ENCODE measurements at regions not wholly inside any gene's neighbourhood (a gene's known extent, or its start where the extent isn't known, plus 50 kb on each side); places are given as distances from the start of the nearest gene placed in this dataset.

DNA sequence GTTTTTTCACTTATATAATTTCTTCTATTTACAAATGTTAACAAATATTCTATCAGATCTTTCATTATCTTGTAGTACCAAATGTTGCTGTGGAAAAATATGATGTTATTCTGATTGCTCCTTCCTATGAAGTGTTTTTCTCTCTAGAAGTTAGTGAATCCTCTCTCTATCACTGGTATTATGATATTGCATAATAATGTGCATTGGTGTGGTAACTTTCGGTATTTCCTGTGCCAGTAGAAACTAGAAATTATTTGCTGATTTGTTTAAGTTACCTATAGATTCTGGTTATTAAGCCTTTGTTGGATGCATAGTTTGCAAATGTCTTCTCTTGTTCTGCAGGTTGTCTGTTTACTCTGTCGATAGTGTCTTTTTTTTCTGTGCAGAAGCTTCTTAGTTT, 342.5 kb downstream of the CENPW start:
- DNase-seq (ENCODE audit: extremely low spot score), result no peak
- WGBS, result 85% methylated on average over 2 of the region's 2 CpGs
- no peaks in the 10 kb centered on the region for H3K36me3 ChIP-seq (ENCODE audit: insufficient read depth)
- H3K27ac ChIP-seq (ENCODE audit: low read depth), result no peak overlapping the region
- H3K4me3 ChIP-seq (ENCODE audit: low read depth, low read length), result no peak overlapping the region
- H3K4me1 ChIP-seq (ENCODE audit: insufficient read depth), result no peaks in the 10 kb centered on the region

- no peaks in the 10 kb centered on the region for H3K36me3 ChIP-seq (ENCODE audit: insufficient read depth)
- DNase-seq (ENCODE audit: extremely low spot score), result no peak
- 84% methylated on average over 1 of the region's 1 CpG for WGBS
- no peak overlapping the region for H3K4me3 ChIP-seq (ENCODE audit: low read depth, low read length)
- H3K27ac ChIP-seq (ENCODE audit: low read depth), result no peak overlapping the region
- no peaks in the 10 kb centered on the region for H3K4me1 ChIP-seq (ENCODE audit: insufficient read depth)
These were observed 345.3 kb downstream of the CENPW start for GRCh38 chr6:126685182-126685581.

DNA sequence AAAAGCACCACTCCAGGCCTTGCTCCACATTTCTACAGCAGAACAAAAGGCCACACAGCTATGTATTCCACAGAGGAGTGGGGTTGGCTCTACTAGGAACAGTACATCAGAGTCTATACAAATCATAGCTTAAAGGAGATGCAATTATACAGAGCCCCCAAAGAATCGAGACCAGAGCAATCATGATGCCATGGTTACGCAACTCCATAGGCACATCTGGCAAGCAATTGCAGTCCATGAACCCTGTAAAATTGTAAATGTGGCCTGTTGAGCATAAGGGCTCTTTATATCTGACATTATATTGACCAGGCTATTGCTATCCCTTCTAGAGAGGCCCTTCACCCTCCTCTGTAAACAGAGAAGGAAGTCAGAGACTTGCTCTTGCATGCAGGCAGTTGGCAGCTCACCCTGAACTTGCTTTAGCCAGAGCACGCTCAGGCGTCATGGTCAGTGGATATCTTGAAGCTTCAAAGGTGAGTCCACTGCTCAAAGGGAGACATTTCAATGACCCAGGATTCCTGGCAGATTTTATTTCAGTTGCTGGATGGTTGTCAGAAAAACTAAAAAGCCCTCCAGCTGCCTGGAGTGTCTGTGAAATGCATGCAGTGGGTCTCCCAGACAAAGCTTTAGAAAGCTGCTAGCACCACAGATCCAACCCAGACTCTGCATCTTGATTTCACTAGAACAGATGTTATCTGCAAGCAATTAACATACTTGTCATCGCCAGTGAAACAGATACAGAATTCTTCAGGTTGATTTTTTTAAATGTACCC, 357.2 kb downstream of the CENPW start:
- DNase-seq (ENCODE audit: extremely low spot score), result no peak
- 38% methylated on average over 5 of the region's 5 CpGs for WGBS
- Histone ChIP-seq H3K4me3 (ENCODE audit: low read depth, low read length) (no peak overlapping the region), H3K27ac (ENCODE audit: low read depth) (no peak overlapping the region), H3K36me3 (ENCODE audit: insufficient read depth) (no peaks in the 10 kb centered on the region), H3K4me1 (ENCODE audit: insufficient read depth) (no peaks in the 10 kb centered on the region)

- Histone ChIP-seq H3K4me1 (ENCODE audit: insufficient read depth) (no peaks in the 10 kb centered on the region), H3K4me3 (ENCODE audit: low read depth, low read length) (no peak overlapping the region), H3K27ac (ENCODE audit: low read depth) (no peak overlapping the region), H3K36me3 (ENCODE audit: insufficient read depth) (no peaks in the 10 kb centered on the region)
- no peak for DNase-seq (ENCODE audit: extremely low spot score)
- WGBS, result 55% methylated on average over 3 of the region's 3 CpGs
These were observed 358.9 kb downstream of the CENPW start for GRCh38 chr6:126698732-126699240.

DNA sequence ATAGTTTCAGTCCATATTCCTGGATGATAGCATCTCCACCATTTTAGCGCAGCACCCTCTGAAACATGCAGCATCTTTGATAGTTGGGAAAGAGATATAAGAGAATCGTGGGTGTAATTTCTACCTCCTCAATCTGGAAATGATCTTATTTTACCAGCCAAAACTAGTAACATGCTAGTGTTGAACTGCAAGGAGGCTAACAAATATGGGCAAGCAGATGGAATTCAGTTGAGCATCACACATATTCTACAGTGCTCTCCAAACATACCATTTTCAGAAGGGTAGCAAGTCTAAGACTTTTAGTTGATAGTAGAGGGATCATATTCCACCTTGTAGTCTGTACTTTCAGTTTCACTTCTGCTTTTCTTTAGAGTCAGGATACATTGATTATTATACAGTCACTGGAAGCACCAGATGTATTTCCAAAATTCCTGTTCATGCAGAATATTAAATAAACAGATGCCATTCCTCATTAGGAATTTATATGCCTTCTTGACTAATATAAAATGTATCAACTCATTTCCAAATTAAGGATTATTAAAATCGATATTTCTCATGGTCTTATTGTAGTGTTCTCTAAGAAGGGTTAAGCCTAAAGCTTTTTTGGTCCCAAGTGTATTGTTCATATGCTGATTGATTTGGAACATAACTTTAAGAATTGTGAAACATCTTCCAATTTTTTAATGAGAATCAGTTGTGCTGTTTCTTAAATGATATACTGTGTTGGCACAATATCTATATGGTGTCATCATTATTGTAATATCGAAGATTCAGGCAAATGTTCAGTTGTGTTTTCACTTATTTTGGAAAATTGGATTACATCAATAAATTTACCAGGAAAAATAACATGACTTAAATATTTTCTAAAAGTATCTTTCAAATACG, 362.0 kb downstream of the CENPW start:
- H3K4me1 ChIP-seq (ENCODE audit: insufficient read depth), result no peaks in the 10 kb centered on the region
- 84% methylated on average over 5 of the region's 5 CpGs for WGBS
- H3K4me3 ChIP-seq (ENCODE audit: low read depth, low read length), result no peak overlapping the region
- H3K27ac ChIP-seq (ENCODE audit: low read depth), result no peak overlapping the region
- DNase-seq (ENCODE audit: extremely low spot score), result no peak
- H3K36me3 ChIP-seq (ENCODE audit: insufficient read depth), result no peaks in the 10 kb centered on the region

GRCh38 chr6:126716032-126716431, 376.1 kb downstream of the CENPW start:
- no peaks in the 10 kb centered on the region for H3K36me3 ChIP-seq (ENCODE audit: insufficient read depth)
- H3K27ac ChIP-seq (ENCODE audit: low read depth), result no peak overlapping the region
- H3K4me3 ChIP-seq (ENCODE audit: low read depth, low read length), result no peak overlapping the region
- DNase-seq (ENCODE audit: extremely low spot score), result no peak
- 54% methylated on average over 2 of the region's 2 CpGs for WGBS
- no peaks in the 10 kb centered on the region for H3K4me1 ChIP-seq (ENCODE audit: insufficient read depth)

GRCh38 chr6:126716826-126717509, 377.1 kb downstream of the CENPW start:
- 48% methylated on average over 3 of the region's 3 CpGs for WGBS
- Histone ChIP-seq H3K27ac (ENCODE audit: low read depth) (no peak overlapping the region), H3K4me3 (ENCODE audit: low read depth, low read length) (no peak overlapping the region), H3K4me1 (ENCODE audit: insufficient read depth) (no peaks in the 10 kb centered on the region), H3K36me3 (ENCODE audit: insufficient read depth) (no peaks in the 10 kb centered on the region)
- DNase-seq (ENCODE audit: extremely low spot score), result no peak

DNA sequence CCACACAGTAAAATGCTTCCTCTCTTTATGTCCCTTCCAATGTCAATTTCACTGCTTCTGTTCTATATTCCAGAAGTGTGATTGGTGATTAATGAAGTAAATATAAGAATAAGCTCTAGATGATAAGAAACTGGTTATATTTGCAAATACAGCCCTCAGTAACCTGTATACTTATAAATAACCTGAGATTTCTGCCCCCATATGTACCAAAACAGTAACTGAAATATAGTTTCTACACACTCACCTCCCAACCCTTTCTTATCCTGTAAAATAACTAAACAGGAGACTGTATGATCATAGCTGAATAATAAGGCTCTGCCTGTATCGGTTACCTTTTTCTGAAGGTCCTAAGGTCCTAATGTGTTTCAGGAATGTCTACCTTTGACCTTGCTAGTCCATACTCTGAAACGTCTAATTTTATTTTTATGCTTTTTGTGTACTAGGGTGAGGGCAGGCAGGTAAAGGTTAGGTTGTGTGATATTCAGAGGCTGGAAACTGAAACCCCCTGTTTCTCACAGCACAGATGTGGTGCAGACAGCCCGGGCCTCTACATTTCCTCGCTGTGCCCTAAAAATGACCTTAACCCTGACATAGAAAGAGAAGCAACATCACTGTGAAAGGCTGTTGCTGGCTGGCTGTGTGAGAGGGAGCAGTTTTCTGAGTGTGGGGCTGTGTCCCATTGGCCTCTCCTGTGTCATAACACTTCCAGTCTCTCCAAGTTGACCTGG, 378.8 kb downstream of the CENPW start:
- H3K36me3 ChIP-seq (ENCODE audit: insufficient read depth), result no peaks in the 10 kb centered on the region
- 56% methylated on average over 4 of the region's 4 CpGs for WGBS
- DNase-seq (ENCODE audit: extremely low spot score), result no peak
- H3K4me1 ChIP-seq (ENCODE audit: insufficient read depth), result no peaks in the 10 kb centered on the region
- H3K27ac ChIP-seq (ENCODE audit: low read depth), result no peak overlapping the region
- no peak overlapping the region for H3K4me3 ChIP-seq (ENCODE audit: low read depth, low read length)

GRCh38 chr6:126720304-126720703, 380.4 kb downstream of the CENPW start:
- no peaks in the 10 kb centered on the region for H3K36me3 ChIP-seq (ENCODE audit: insufficient read depth)
- no peak for DNase-seq (ENCODE audit: extremely low spot score)
- H3K27ac ChIP-seq (ENCODE audit: low read depth), result no peak overlapping the region
- no peak overlapping the region for H3K4me3 ChIP-seq (ENCODE audit: low read depth, low read length)
- no peaks in the 10 kb centered on the region for H3K4me1 ChIP-seq (ENCODE audit: insufficient read depth)

- no peaks in the 10 kb centered on the region for H3K4me1 ChIP-seq (ENCODE audit: insufficient read depth)
- WGBS, result 80% methylated on average over 1 of the region's 1 CpG
- no peak overlapping the region for H3K4me3 ChIP-seq (ENCODE audit: low read depth, low read length)
- H3K27ac ChIP-seq (ENCODE audit: low read depth), result no peak overlapping the region
- DNase-seq (ENCODE audit: extremely low spot score), result no peak
- H3K36me3 ChIP-seq (ENCODE audit: insufficient read depth), result no peaks in the 10 kb centered on the region
These were observed 381.8 kb downstream of the CENPW start for GRCh38 chr6:126721581-126722160.

DNA sequence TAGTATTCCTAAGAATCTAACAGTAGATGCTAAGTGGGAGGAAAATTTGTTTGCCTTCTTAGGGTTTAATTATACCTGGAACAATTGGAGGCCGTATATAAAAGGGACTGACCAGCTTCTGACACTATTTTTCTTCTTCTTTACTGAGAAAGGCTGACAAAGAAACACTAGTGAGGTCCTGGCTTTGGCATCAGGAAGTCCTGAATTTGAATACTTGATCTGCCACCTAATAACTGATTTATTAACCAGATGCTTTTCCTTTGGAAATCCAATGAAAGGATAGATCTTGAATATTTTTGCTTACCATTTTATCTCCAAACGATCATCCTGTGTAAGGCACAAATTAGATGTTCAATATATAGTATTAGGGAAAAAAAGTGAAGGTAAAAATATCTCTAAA, 382.5 kb downstream of the CENPW start:
- Histone ChIP-seq H3K4me1 (ENCODE audit: insufficient read depth) (no peaks in the 10 kb centered on the region), H3K4me3 (ENCODE audit: low read depth, low read length) (no peak overlapping the region), H3K36me3 (ENCODE audit: insufficient read depth) (no peaks in the 10 kb centered on the region), H3K27ac (ENCODE audit: low read depth) (no peak overlapping the region)
- 85% methylated on average over 2 of the region's 2 CpGs for WGBS
- DNase-seq (ENCODE audit: extremely low spot score), result no peak

DNA sequence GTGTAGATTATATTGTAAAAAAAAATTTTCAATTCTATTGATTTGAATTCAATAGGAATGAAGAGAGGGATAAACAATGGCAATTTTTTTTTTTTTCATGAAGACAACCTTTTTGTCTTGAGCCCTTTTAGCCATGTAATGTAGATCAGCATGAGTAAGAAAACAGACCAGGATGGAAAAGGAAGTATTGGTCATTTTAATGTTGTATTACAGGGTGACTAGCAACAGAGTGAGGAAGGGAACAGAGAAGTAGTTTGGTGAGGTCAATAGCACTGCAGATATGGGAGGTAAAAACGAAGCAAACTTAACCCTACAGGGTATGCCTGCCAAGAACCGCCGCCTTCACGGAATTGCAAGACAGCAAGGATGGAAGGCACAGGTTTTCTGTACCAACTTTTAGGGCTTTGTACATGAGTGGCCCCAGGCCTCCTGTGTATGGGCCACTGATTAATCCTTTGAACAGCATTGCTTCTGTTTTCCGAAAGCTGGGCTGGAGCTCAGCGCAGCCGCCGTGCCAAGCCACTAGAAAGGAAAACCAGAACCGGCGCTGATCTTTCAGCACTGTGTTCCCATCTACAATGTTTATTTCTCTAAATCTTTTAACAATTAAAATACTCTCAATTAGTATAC, 383.7 kb downstream of the CENPW start:
- DNase-seq (ENCODE audit: extremely low spot score), result no peak
- Histone ChIP-seq H3K4me3 (ENCODE audit: low read depth, low read length) (no peak overlapping the region), H3K36me3 (ENCODE audit: insufficient read depth) (no peaks in the 10 kb centered on the region), H3K4me1 (ENCODE audit: insufficient read depth) (no peaks in the 10 kb centered on the region), H3K27ac (ENCODE audit: low read depth) (no peak overlapping the region)
- 93% methylated on average over 10 of the region's 10 CpGs for WGBS
